H1 (cell line): ENCODE measurements at regions not wholly inside any gene's neighbourhood (a gene's known extent, or its start where the extent isn't known, plus 50 kb on each side); places are given as distances from the start of the nearest gene placed in this dataset.

Experiments used
- ASH2L ChIP-seq: fragments of 200-600, 300-600 bp; sonication (generic); IDR thresholded peaks from one replicate; pipeline ENCODE4 v1.7.1; 2017; ENCODE audit warnings: low read length
- TF ChIP-seq, protein P1 (sequence below): fragments of 300-600 bp; sonication (generic); IDR thresholded peaks from 2 replicates; pipeline ENCODE4 v1.7.1; 2012; ENCODE audit warnings: low read length, moderate library complexity, mild to moderate bottlenecking, inconsistent platforms; ENCODE audit not compliant: insufficient replicate concordance

GRCh38 chr2:100192825-100193224 is 50.4 kb upstream of the AFF3 start (continued):
- TF ChIP-seq, protein P1, sequence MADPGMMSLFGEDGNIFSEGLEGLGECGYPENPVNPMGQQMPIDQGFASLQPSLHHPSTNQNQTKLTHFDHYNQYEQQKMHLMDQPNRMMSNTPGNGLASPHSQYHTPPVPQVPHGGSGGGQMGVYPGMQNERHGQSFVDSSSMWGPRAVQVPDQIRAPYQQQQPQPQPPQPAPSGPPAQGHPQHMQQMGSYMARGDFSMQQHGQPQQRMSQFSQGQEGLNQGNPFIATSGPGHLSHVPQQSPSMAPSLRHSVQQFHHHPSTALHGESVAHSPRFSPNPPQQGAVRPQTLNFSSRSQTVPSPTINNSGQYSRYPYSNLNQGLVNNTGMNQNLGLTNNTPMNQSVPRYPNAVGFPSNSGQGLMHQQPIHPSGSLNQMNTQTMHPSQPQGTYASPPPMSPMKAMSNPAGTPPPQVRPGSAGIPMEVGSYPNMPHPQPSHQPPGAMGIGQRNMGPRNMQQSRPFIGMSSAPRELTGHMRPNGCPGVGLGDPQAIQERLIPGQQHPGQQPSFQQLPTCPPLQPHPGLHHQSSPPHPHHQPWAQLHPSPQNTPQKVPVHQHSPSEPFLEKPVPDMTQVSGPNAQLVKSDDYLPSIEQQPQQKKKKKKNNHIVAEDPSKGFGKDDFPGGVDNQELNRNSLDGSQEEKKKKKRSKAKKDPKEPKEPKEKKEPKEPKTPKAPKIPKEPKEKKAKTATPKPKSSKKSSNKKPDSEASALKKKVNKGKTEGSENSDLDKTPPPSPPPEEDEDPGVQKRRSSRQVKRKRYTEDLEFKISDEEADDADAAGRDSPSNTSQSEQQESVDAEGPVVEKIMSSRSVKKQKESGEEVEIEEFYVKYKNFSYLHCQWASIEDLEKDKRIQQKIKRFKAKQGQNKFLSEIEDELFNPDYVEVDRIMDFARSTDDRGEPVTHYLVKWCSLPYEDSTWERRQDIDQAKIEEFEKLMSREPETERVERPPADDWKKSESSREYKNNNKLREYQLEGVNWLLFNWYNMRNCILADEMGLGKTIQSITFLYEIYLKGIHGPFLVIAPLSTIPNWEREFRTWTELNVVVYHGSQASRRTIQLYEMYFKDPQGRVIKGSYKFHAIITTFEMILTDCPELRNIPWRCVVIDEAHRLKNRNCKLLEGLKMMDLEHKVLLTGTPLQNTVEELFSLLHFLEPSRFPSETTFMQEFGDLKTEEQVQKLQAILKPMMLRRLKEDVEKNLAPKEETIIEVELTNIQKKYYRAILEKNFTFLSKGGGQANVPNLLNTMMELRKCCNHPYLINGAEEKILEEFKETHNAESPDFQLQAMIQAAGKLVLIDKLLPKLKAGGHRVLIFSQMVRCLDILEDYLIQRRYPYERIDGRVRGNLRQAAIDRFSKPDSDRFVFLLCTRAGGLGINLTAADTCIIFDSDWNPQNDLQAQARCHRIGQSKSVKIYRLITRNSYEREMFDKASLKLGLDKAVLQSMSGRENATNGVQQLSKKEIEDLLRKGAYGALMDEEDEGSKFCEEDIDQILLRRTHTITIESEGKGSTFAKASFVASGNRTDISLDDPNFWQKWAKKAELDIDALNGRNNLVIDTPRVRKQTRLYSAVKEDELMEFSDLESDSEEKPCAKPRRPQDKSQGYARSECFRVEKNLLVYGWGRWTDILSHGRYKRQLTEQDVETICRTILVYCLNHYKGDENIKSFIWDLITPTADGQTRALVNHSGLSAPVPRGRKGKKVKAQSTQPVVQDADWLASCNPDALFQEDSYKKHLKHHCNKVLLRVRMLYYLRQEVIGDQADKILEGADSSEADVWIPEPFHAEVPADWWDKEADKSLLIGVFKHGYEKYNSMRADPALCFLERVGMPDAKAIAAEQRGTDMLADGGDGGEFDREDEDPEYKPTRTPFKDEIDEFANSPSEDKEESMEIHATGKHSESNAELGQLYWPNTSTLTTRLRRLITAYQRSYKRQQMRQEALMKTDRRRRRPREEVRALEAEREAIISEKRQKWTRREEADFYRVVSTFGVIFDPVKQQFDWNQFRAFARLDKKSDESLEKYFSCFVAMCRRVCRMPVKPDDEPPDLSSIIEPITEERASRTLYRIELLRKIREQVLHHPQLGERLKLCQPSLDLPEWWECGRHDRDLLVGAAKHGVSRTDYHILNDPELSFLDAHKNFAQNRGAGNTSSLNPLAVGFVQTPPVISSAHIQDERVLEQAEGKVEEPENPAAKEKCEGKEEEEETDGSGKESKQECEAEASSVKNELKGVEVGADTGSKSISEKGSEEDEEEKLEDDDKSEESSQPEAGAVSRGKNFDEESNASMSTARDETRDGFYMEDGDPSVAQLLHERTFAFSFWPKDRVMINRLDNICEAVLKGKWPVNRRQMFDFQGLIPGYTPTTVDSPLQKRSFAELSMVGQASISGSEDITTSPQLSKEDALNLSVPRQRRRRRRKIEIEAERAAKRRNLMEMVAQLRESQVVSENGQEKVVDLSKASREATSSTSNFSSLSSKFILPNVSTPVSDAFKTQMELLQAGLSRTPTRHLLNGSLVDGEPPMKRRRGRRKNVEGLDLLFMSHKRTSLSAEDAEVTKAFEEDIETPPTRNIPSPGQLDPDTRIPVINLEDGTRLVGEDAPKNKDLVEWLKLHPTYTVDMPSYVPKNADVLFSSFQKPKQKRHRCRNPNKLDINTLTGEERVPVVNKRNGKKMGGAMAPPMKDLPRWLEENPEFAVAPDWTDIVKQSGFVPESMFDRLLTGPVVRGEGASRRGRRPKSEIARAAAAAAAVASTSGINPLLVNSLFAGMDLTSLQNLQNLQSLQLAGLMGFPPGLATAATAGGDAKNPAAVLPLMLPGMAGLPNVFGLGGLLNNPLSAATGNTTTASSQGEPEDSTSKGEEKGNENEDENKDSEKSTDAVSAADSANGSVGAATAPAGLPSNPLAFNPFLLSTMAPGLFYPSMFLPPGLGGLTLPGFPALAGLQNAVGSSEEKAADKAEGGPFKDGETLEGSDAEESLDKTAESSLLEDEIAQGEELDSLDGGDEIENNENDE = no peak
- no peak for TF ChIP-seq ASH2L
